DOHH2 (cell line): ENCODE measurements at regions not wholly inside any gene's neighbourhood (a gene's known extent, or its start where the extent isn't known, plus 50 kb on each side); places are given as distances from the start of the nearest gene placed in this dataset.

ENCODE experiments used
- CTCF ChIP-seq: fragments of 200-600 bp; sonication (generic); IDR thresholded peaks from one replicate; pipeline ENCODE4 v1.5.1; 2014; ENCODE audit warnings: antibody characterized with exemption, mild to moderate bottlenecking, low read depth, low read length; ENCODE audit not compliant: poor library complexity, severe bottlenecking
- EZH2phosphoT487 ChIP-seq: fragments of 200-600 bp; sonication (generic); IDR thresholded peaks from 2 replicates; pipeline ENCODE4 v1.6.1; 2017; ENCODE audit warnings: borderline replicate concordance, mild to moderate bottlenecking, antibody characterized with exemption, low read length, moderate library complexity, mixed read lengths

- TF ChIP-seq CTCF (no peak), EZH2phosphoT487 (no peak)
Observed at GRCh38 chr5:3355126-3355525, 240.5 kb upstream of the IRX1 start.
